ENCODE measurements at regions not wholly inside any gene's neighbourhood (a gene's known extent, or its start where the extent isn't known, plus 50 kb on each side); places are given as distances from the start of the nearest gene placed in this dataset.

- no peaks in the 10 kb centered on the region for H3F3A ChIP-seq (ENCODE audit: insufficient read depth)
- H3K27me3 ChIP-seq (ENCODE audit: low read length) = no peaks in the 10 kb centered on the region
- H3K4me3 ChIP-seq (ENCODE audit: insufficient read depth, low read length, poor library complexity, severe bottlenecking) = no peak overlapping the region
- no peaks in the 10 kb centered on the region for H3K79me2 ChIP-seq (ENCODE audit: insufficient read depth, low read length)
- TF ChIP-seq, protein P1, sequence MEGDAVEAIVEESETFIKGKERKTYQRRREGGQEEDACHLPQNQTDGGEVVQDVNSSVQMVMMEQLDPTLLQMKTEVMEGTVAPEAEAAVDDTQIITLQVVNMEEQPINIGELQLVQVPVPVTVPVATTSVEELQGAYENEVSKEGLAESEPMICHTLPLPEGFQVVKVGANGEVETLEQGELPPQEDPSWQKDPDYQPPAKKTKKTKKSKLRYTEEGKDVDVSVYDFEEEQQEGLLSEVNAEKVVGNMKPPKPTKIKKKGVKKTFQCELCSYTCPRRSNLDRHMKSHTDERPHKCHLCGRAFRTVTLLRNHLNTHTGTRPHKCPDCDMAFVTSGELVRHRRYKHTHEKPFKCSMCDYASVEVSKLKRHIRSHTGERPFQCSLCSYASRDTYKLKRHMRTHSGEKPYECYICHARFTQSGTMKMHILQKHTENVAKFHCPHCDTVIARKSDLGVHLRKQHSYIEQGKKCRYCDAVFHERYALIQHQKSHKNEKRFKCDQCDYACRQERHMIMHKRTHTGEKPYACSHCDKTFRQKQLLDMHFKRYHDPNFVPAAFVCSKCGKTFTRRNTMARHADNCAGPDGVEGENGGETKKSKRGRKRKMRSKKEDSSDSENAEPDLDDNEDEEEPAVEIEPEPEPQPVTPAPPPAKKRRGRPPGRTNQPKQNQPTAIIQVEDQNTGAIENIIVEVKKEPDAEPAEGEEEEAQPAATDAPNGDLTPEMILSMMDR (IDR thresholded peaks at IDR 0.05; ENCODE audit: insufficient read depth, low read length, poor library complexity, severe bottlenecking) = no peak
- TF ChIP-seq EZH2phosphoT487 (conservative IDR thresholded peaks at IDR 0.05; ENCODE audit: low read length) = no peak
- H2AFZ ChIP-seq (ENCODE audit: low read depth, low read length, severe bottlenecking) = no peak overlapping the region
- H3K9ac ChIP-seq (ENCODE audit: low read length) = no peak overlapping the region
- no peaks in the 10 kb centered on the region for H3K9me2 ChIP-seq (replicated peaks; ENCODE audit: insufficient read depth, low read length)
- H3K27ac ChIP-seq (ENCODE audit: low read depth, low read length) = no peak overlapping the region
- H3K36me3 ChIP-seq (ENCODE audit: low read length) = no peaks in the 10 kb centered on the region
- H3K4me2 ChIP-seq (ENCODE audit: low read depth, low read length, poor library complexity, severe bottlenecking) = no peak overlapping the region
- H3K9me3 ChIP-seq (ENCODE audit: insufficient read depth, low read length) = no peaks in the 10 kb centered on the region
- H4K20me1 ChIP-seq (ENCODE audit: low read depth, low read length) = no peaks in the 10 kb centered on the region
These were observed 103.5 kb upstream of the PLEKHA5 start for GRCh38 chr12:19026034-19026433.

DNA sequence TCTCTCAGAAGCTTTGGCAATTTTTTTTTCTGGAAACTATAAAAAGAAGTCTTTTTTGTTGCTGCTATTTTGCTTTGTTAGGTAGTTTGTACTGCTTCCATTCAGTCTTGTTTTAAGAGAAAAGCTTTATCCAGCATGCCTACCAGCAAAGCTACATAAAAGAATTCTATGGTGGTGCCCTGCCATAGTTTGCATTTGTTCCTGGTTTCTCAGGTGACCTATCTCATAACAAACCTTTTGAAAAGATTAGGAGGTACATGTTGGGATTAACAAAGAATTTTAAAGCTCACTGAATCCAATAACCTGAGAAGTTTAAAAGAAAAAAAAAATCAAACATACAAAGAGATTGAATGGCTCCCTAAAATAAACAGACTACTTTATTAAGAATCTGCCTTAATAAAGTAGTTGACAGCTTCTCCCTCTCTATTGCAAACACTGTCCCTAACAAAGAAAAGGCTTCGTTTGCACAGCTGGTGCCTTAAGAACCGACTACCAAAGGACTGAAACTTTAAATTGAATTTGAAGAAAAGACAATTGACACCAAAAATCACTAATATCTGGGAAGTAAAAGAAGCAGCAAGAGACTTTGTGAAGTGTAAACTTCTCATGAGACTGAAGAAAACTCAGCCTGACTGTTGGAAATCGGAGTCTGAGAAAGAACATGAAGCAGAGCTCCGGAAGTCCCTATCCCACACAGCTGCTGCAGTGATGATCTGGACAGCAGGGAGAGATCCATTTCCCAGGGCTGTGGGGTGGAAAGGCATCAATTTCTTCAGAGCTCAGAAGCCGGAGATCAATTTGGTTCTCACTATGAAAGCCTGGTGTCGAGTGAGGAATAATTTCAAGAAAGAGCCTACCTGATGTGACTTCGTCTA, 102.7 kb upstream of the PLEKHA5 start:
- Histone ChIP-seq H3K9me2 (replicated peaks; ENCODE audit: insufficient read depth, low read length) (no peaks in the 10 kb centered on the region), H3K9ac (ENCODE audit: low read length) (no peak overlapping the region), H3K9me3 (ENCODE audit: insufficient read depth, low read length) (no peaks in the 10 kb centered on the region), H3K27me3 (ENCODE audit: low read length) (no peaks in the 10 kb centered on the region), H3K4me3 (ENCODE audit: insufficient read depth, low read length, poor library complexity, severe bottlenecking) (no peak overlapping the region), H3F3A (ENCODE audit: insufficient read depth) (no peaks in the 10 kb centered on the region), H4K20me1 (ENCODE audit: low read depth, low read length) (no peaks in the 10 kb centered on the region), H3K27ac (ENCODE audit: low read depth, low read length) (no peak overlapping the region), H2AFZ (ENCODE audit: low read depth, low read length, severe bottlenecking) (no peak overlapping the region), H3K36me3 (ENCODE audit: low read length) (no peaks in the 10 kb centered on the region), H3K4me2 (ENCODE audit: low read depth, low read length, poor library complexity, severe bottlenecking) (no peak overlapping the region), H3K79me2 (ENCODE audit: insufficient read depth, low read length) (no peaks in the 10 kb centered on the region)
- TF ChIP-seq EZH2phosphoT487 (conservative IDR thresholded peaks at IDR 0.05; ENCODE audit: low read length) = no peak
- TF ChIP-seq, protein P1 (IDR thresholded peaks at IDR 0.05; ENCODE audit: insufficient read depth, low read length, poor library complexity, severe bottlenecking) = no peak

DNA sequence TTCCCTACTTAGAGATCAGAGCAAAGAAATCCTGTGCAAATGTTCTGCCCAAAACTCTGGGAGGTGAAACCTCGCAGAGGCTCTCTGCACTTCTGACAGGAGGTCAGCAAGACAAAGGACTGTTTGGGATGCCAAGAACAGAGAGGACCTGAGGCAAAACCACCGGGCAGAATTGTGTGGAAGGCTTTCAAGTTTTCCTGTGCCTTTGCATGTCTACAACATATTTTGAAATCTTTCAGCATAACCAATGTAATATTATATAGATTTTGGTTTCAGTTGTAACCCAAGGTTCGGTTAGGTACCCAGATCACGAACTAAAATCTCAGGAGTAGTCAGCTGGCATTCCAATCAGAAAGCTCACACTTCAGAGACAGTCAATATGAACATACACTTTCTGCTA, 99.4 kb upstream of the PLEKHA5 start:
- TF ChIP-seq, protein P1 (IDR thresholded peaks at IDR 0.05; ENCODE audit: insufficient read depth, low read length, poor library complexity, severe bottlenecking) = no peak
- H2AFZ ChIP-seq (ENCODE audit: low read depth, low read length, severe bottlenecking) = no peak overlapping the region
- peaks cover 7% of the 10 kb centered on the region; the same call in 1 of the 2 replicates for H3K9me3 ChIP-seq (ENCODE audit: insufficient read depth, low read length)
- H3K36me3 ChIP-seq (ENCODE audit: low read length) = no peaks in the 10 kb centered on the region
- no peaks in the 10 kb centered on the region for H3F3A ChIP-seq (ENCODE audit: insufficient read depth)
- no peaks in the 10 kb centered on the region for H4K20me1 ChIP-seq (ENCODE audit: low read depth, low read length)
- H3K4me3 ChIP-seq (ENCODE audit: insufficient read depth, low read length, poor library complexity, severe bottlenecking) = no peak overlapping the region
- H3K4me2 ChIP-seq (ENCODE audit: low read depth, low read length, poor library complexity, severe bottlenecking) = no peak overlapping the region
- H3K27ac ChIP-seq (ENCODE audit: low read depth, low read length) = no peak overlapping the region
- H3K27me3 ChIP-seq (ENCODE audit: low read length) = no peaks in the 10 kb centered on the region
- no peak overlapping the region for H3K9ac ChIP-seq (ENCODE audit: low read length)
- H3K9me2 ChIP-seq (replicated peaks; ENCODE audit: insufficient read depth, low read length) = no peaks in the 10 kb centered on the region
- H3K79me2 ChIP-seq (ENCODE audit: insufficient read depth, low read length) = no peaks in the 10 kb centered on the region

All from SU-DHL-6 (cell line).